GM12873 (cell line): ENCODE measurements at regions not wholly inside any gene's neighbourhood (a gene's known extent, or its start where the extent isn't known, plus 50 kb on each side); places are given as distances from the start of the nearest gene placed in this dataset.

Experiments used
- CTCF ChIP-seq: IDR thresholded peaks from 2 replicates; pipeline ENCODE4 v1.5.1; 2012; ENCODE audit warnings: low read depth, mild to moderate bottlenecking, moderate library complexity, low read length, control low read depth; ENCODE audit not compliant: insufficient read depth; ENCODE audit errors: missing control alignments

GRCh38 chr13:33541456-33541855 lies 255.9 kb upstream of the STARD13 start:
- no peak for TF ChIP-seq CTCF

- no peak for TF ChIP-seq CTCF
Observed at GRCh38 chr13:33541962-33542308, 256.4 kb upstream of the STARD13 start.

- peak; percentile 84 for TF ChIP-seq CTCF
Observed at GRCh38 chr13:33542309-33543088, 256.9 kb upstream of the STARD13 start.

- TF ChIP-seq CTCF = no peak
Observed at GRCh38 chr13:33543089-33543459, 257.5 kb upstream of the STARD13 start.

GRCh38 chr13:33543631-33544265 lies 258.2 kb upstream of the STARD13 start:
- TF ChIP-seq CTCF = no peak

- no peak for TF ChIP-seq CTCF
Observed at GRCh38 chr13:33544308-33544707, 258.8 kb upstream of the STARD13 start.

- TF ChIP-seq CTCF = no peak
Observed at GRCh38 chr13:33545492-33545891, 259.9 kb upstream of the STARD13 start.
